H1 (cell line): ENCODE measurements at regions not wholly inside any gene's neighbourhood (a gene's known extent, or its start where the extent isn't known, plus 50 kb on each side); places are given as distances from the start of the nearest gene placed in this dataset.

Source experiments
- CEBPB ChIP-seq: IDR thresholded peaks from 2 replicates; pipeline ENCODE4 v1.6.1; 2012; ENCODE audit warnings: low read depth, low read length
- CTBP2 ChIP-seq: IDR thresholded peaks from 2 replicates; pipeline ENCODE4 v1.7.0; 2011; ENCODE audit warnings: borderline replicate concordance, mild to moderate bottlenecking, moderate library complexity, mixed read lengths, low read length; ENCODE audit not compliant: insufficient read depth, insufficient read length
- HDAC2 ChIP-seq, 2 experiments: fragments of 300-600 bp in 1 of 2; sonication (generic) in 1 of 2; IDR thresholded peaks; 2 replicates each; pipeline ENCODE4 v1.6.1; 2011 to 2012; ENCODE audit warnings: low read depth in 2 of 2, low read length in 2 of 2, mild to moderate bottlenecking in 2 of 2, moderate library complexity in 2 of 2, borderline replicate concordance in 1 of 2, inconsistent platforms in 1 of 2
- JUND ChIP-seq: IDR thresholded peaks from 2 replicates; pipeline ENCODE4 v1.6.1; 2011; ENCODE audit warnings: mild to moderate bottlenecking, improper control_type of control experiment, low read length
- KDM4A ChIP-seq: IDR thresholded peaks from one replicate; pipeline ENCODE4 v1.7.1; 2012; ENCODE audit warnings: low read depth, mild to moderate bottlenecking, moderate library complexity, low read length, inconsistent platforms; ENCODE audit not compliant: severe bottlenecking
- RAD21 ChIP-seq, 2 experiments: IDR thresholded peaks in 1 of 2; conservative IDR thresholded peaks in 1 of 2; 2 replicates each; pipeline ENCODE4 v1.6.1; 2011; ENCODE audit warnings: low read depth in 2 of 2, low read length in 2 of 2, improper control_type of control experiment in 1 of 2, inconsistent platforms in 1 of 2, mild to moderate bottlenecking in 1 of 2, moderate library complexity in 1 of 2
- SIX5 ChIP-seq: IDR thresholded peaks from 2 replicates; pipeline ENCODE4 v1.6.1; 2011; ENCODE audit warnings: mild to moderate bottlenecking, low read depth, low read length
- SP4 ChIP-seq: IDR thresholded peaks from 2 replicates; pipeline ENCODE4 v1.6.1; 2012; ENCODE audit warnings: low read length, inconsistent platforms

DNA sequence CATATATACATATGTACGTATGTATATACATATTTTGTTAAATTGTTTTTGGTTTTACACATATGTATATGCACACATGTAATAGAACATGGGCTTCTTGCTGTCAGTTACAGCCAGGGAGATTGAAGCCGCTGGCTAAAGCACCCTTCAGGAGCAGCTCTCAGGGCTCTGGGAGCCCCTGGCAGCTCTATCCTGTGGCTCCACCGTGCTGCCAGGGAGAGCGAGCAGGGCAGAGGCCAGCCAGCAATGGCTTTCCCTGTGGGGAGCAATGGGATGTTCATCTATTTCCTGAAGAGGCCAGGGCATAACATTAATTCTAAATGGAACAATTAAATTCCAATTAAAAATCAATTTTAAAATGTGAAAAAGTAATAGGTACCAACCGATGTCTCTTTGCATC lies 102.9 kb downstream of the PSMG1 start (continued):
- no peak for TF ChIP-seq CTBP2
- no peak; a peak in 1 of 4 replicates for TF ChIP-seq RAD21 (IDR thresholded peaks at IDR 0.05 in 1 of 2, conservative IDR thresholded peaks at IDR 0.05 in 1 of 2; ENCODE audit: low read depth in 2 of 2, low read length in 2 of 2)
- TF ChIP-seq SIX5 = no peak
- TF ChIP-seq JUND = no peak
- TF ChIP-seq HDAC2 (IDR thresholded peaks at IDR 0.05; ENCODE audit: borderline replicate concordance in 1 of 2, low read depth in 2 of 2, low read length in 2 of 2) = no peak
- TF ChIP-seq KDM4A = no peak
- no peak for TF ChIP-seq SP4
- TF ChIP-seq CEBPB = no peak
